HCT116 (cell line): ENCODE measurements at regions not wholly inside any gene's neighbourhood (a gene's known extent, or its start where the extent isn't known, plus 50 kb on each side); places are given as distances from the start of the nearest gene placed in this dataset.

Experiments
- ATAC-seq: fragments of 200-7000 bp; cut with Tn5 transposase; 2 replicates; pipeline ENCODE4 v1.9.1; 2020; ENCODE audit warnings: mild to moderate bottlenecking, moderate library complexity
- BruUV-seq: library from RNA; stranded (reverse); fragments of 400-500 nt; replicated peaks from 2 replicates; lab custom pipeline; 2021; lab: Mats Ljungman, UMichigan
- CTCF ChIA-PET: fragments of 300-600 bp; sonication (Branson Sonifier 250); formaldehyde crosslinking; loops from one replicate; lab custom pipeline; 2021; ENCODE audit warnings: antibody characterized with exemption; lab: Charles Lee
- POLR2A ChIA-PET: fragments of 300-600, 350-600 bp; sonication (Branson Sonifier 250); formaldehyde crosslinking; loops from one replicate; lab custom pipeline; 2021; ENCODE audit warnings: antibody characterized with exemption; lab: Charles Lee
- RAD21 ChIA-PET, 2 experiments: fragments of 300-600 bp; sonication (Branson Sonifier 250); formaldehyde crosslinking; loops; one replicate each; lab custom pipeline; 2023; ENCODE audit warnings: low total read pairs in 2 of 2; ENCODE audit not compliant: uncharacterized antibody in 2 of 2, unreplicated experiment in 2 of 2, low non-redundant PET in 1 of 2; lab: Charles Lee
- DNase-seq: peaks from one replicate; pipeline ENCODE4 v3.0.0-alpha.2; 2010; ENCODE audit warnings: low read depth, low spot score
- H2AFZ ChIP-seq: fragments of 200-600 bp; shearing (Covaris generic), sonication (generic); 2 replicates; pipeline ENCODE4 v1.6.1; 2017; ENCODE audit warnings: low read depth, mixed run types, mixed read lengths, antibody characterized with exemption, low read length; ENCODE audit not compliant: poor library complexity, severe bottlenecking
- H3K27ac ChIP-seq: 2 replicates; pipeline ENCODE4 v1.5.1; 2012; ENCODE audit warnings: low read depth, low read length
- H3K27me3 ChIP-seq: fragments of 200-600 bp; sonication (generic); 2 replicates; pipeline ENCODE4 v1.6.1; 2016; ENCODE audit warnings: mixed run types, low read length, mixed read lengths; ENCODE audit not compliant: insufficient read depth
- H3K36me3 ChIP-seq, 2 experiments: fragments of 200-500 bp in 1 of 2; fragments of 200-600 bp in 1 of 2; sonication (Bioruptor generic) in 1 of 2; sonication (generic) in 1 of 2; 2 replicates each; pipeline versions ENCODE4 v1.5.1 to v1.6.1; 2014 to 2016; ENCODE audit warnings: low read length in 2 of 2, inconsistent platforms in 1 of 2, mixed read lengths in 1 of 2, mixed run types in 1 of 2; ENCODE audit not compliant: insufficient read depth in 2 of 2, control insufficient read depth in 1 of 2
- H3K4me1 ChIP-seq, 2 experiments: fragments of 200-600 bp in 1 of 2; sonication (generic) in 1 of 2; 2 replicates each; pipeline versions ENCODE4 v1.5.1 to v1.6.1; 2012 to 2017; ENCODE audit warnings: low read length in 2 of 2, inconsistent platforms in 1 of 2, mild to moderate bottlenecking in 1 of 2, mixed read lengths in 1 of 2, mixed run types in 1 of 2, moderate library complexity in 1 of 2; ENCODE audit not compliant: insufficient read depth in 2 of 2, control insufficient read depth in 1 of 2
- H3K4me2 ChIP-seq: fragments of 200-600 bp; sonication (generic); 2 replicates; pipeline ENCODE4 v1.6.1; 2017; ENCODE audit warnings: mixed run types, low read length, mixed read lengths
- H3K4me3 ChIP-seq, 2 experiments: fragments of 200-600 bp in 1 of 2; sonication (generic) in 1 of 2; replicated peaks in 1 of 2; 2 replicates each; pipeline ENCODE4 v1.5.1; 2011 to 2016; ENCODE audit warnings: low read length in 2 of 2, control low read depth in 1 of 2, low read depth in 1 of 2, mild to moderate bottlenecking in 1 of 2, mixed read lengths in 1 of 2, mixed run types in 1 of 2
- H3K79me2 ChIP-seq: fragments of 200-600 bp; sonication (generic); 2 replicates; pipeline ENCODE4 v1.6.1; 2017; ENCODE audit warnings: mild to moderate bottlenecking, mixed run types, low read length, moderate library complexity, mixed read lengths; ENCODE audit not compliant: insufficient read depth
- H3K9ac ChIP-seq: fragments of 200-600 bp; sonication (generic); 2 replicates; pipeline ENCODE4 v1.6.1; 2016; ENCODE audit warnings: low read length, mixed read lengths
- H3K9me2 ChIP-seq: fragments of 200-600 bp; sonication (generic), shearing (Covaris generic); 2 replicates; pipeline ENCODE4 v1.6.1; 2017; ENCODE audit warnings: mixed run types, mild to moderate bottlenecking, moderate library complexity; ENCODE audit not compliant: insufficient read depth
- H3K9me3 ChIP-seq, 2 experiments: fragments of 200-500 bp in 1 of 2; fragments of 200-600 bp in 1 of 2; sonication (Bioruptor generic) in 1 of 2; sonication (generic) in 1 of 2; 2 replicates each; pipeline ENCODE4 v1.6.1; 2014 to 2017; ENCODE audit warnings: low read length in 2 of 2, mixed read lengths in 2 of 2, inconsistent platforms in 1 of 2, low read depth in 1 of 2, mild to moderate bottlenecking in 1 of 2, mixed run types in 1 of 2, moderate library complexity in 1 of 2; ENCODE audit not compliant: control insufficient read depth in 1 of 2, insufficient read depth in 1 of 2
- H4K20me1 ChIP-seq: fragments of 200-600 bp; sonication (generic), shearing (Covaris generic); 2 replicates; pipeline ENCODE4 v1.6.1; 2017; ENCODE audit warnings: mixed run types, mild to moderate bottlenecking, moderate library complexity; ENCODE audit not compliant: insufficient read depth
- CEBPB ChIP-seq: IDR thresholded peaks from 2 replicates; pipeline ENCODE4 v1.6.1; 2012; ENCODE audit warnings: low read depth
- CTCF ChIP-seq, 3 experiments: fragments of 200-600 bp in 1 of 3; sonication (generic) in 1 of 3; IDR thresholded peaks in 2 of 3; conservative IDR thresholded peaks in 1 of 3; 2 replicates each; pipeline ENCODE4 v1.5.1; 2012 to 2017; ENCODE audit warnings: low read depth in 2 of 3, low read length in 2 of 3, antibody characterized with exemption in 1 of 3, borderline replicate concordance in 1 of 3, control low read depth in 1 of 3, mild to moderate bottlenecking in 1 of 3, mixed read lengths in 1 of 3, mixed run types in 1 of 3, moderate library complexity in 1 of 3; ENCODE audit not compliant: insufficient read depth in 1 of 3
- ELF1 ChIP-seq: IDR thresholded peaks from 2 replicates; pipeline ENCODE4 v1.6.1; 2012; ENCODE audit warnings: low read depth, borderline replicate concordance
- FOSL1 ChIP-seq: IDR thresholded peaks from 2 replicates; pipeline ENCODE4 v1.6.1; 2012; ENCODE audit warnings: low read depth
- POLR2A ChIP-seq: IDR thresholded peaks from 2 replicates; pipeline ENCODE4 v1.7.0; 2011; ENCODE audit warnings: borderline replicate concordance; ENCODE audit not compliant: insufficient read depth, insufficient read length; ENCODE audit errors: extremely low read depth
- POLR2AphosphoS5 ChIP-seq: IDR thresholded peaks from 2 replicates; pipeline ENCODE4 v1.6.1; 2011; ENCODE audit warnings: mild to moderate bottlenecking, low read depth, low read length, moderate library complexity
- YY1 ChIP-seq: IDR thresholded peaks from 2 replicates; pipeline ENCODE4 v1.6.1; 2011; ENCODE audit warnings: low read length, low read depth, moderate library complexity, mild to moderate bottlenecking; ENCODE audit not compliant: insufficient replicate concordance; ENCODE audit errors: extremely low read depth
- ZNF274 ChIP-seq: fragments of 200-500 bp; sonication (Bioruptor generic); IDR thresholded peaks from 2 replicates; pipeline ENCODE4 v1.6.1; 2014; ENCODE audit warnings: mild to moderate bottlenecking, low read depth, low read length, inconsistent platforms
- intact Hi-C: fragments of 100-400 bp; cut with micrococcal nuclease; formaldehyde crosslinking; loops from 2 replicates; pipeline ENCODE4 v1.10.0; 2022
- TF ChIP-seq, protein P1 (sequence below): IDR thresholded peaks from 2 replicates; pipeline ENCODE4 v1.6.1; 2011; ENCODE audit warnings: mild to moderate bottlenecking, low read length, moderate library complexity; ENCODE audit not compliant: insufficient replicate concordance; ENCODE audit errors: extremely low read depth

DNA sequence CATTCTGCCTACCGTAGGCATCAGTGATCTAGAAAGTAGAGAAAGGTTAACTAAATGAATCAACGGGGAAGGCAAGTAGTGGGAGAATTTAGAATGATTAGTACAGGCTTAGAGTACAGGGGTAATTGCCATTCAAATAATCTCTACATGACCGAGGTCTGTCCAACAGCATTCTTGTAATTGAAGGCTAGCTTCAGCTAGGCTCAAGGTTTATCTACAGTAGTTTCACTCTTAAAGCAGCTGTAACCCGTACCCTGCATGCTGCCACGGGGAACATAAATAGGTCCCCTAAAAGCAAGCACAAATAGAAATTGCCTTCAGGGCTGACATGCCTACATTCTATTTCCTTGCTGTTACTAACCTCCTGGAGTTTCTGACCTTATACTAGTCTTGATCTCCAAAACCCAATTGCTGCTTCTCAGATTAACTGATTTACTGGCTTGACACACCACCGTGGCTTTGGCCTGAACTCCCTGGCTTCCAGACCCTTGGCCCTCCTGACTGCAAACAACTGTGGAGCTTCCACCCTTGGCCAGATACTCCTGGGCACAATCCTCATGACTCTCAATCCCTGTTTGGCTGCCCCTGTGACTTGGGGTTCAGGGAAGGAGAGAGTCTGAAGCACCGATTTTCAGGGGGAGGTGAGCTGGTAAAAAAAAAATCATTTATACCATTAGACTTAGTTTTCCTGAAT is 242.1 kb upstream of the FOXN3 start:
- Histone ChIP-seq H2AFZ (no peak overlapping the region), H3K9me3 (no peaks in the 10 kb centered on the region; a peak in 1 of 4 replicates), H3K9ac (no peak overlapping the region), H3K79me2 (no peaks in the 10 kb centered on the region), H3K4me3 (no peak overlapping the region), H3K4me2 (no peak overlapping the region), H4K20me1 (no peaks in the 10 kb centered on the region), H3K9me2 (no peaks in the 10 kb centered on the region), H3K27ac (no peak overlapping the region), H3K4me1 (no peaks in the 10 kb centered on the region), H3K27me3 (no peaks in the 10 kb centered on the region), H3K36me3 (no peaks in the 10 kb centered on the region)
- no peak for ATAC-seq
- TF ChIP-seq POLR2A (no peak), POLR2AphosphoS5 (no peak), CTCF (IDR thresholded peaks at IDR 0.05 in 2 of 3, conservative IDR thresholded peaks at IDR 0.05 in 1 of 3; ENCODE audit: borderline replicate concordance in 1 of 3, insufficient read depth in 1 of 3, low read depth in 2 of 3, low read length in 2 of 3) (no peak), CEBPB (no peak), ZNF274 (no peak), YY1 (no peak), ELF1 (no peak), FOSL1 (no peak)
- TF ChIP-seq, protein P1, sequence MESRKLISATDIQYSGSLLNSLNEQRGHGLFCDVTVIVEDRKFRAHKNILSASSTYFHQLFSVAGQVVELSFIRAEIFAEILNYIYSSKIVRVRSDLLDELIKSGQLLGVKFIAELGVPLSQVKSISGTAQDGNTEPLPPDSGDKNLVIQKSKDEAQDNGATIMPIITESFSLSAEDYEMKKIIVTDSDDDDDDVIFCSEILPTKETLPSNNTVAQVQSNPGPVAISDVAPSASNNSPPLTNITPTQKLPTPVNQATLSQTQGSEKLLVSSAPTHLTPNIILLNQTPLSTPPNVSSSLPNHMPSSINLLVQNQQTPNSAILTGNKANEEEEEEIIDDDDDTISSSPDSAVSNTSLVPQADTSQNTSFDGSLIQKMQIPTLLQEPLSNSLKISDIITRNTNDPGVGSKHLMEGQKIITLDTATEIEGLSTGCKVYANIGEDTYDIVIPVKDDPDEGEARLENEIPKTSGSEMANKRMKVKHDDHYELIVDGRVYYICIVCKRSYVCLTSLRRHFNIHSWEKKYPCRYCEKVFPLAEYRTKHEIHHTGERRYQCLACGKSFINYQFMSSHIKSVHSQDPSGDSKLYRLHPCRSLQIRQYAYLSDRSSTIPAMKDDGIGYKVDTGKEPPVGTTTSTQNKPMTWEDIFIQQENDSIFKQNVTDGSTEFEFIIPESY, result no peak
- ChIA-PET CTCF (no interaction called here), POLR2A (no interaction called here), RAD21 (no interaction called here)
- intact Hi-C loops, result no loop called here
- no TSS peak for BruUV-seq
- no peak for DNase-seq
